ENCODE measurements at regions not wholly inside any gene's neighbourhood (a gene's known extent, or its start where the extent isn't known, plus 50 kb on each side); places are given as distances from the start of the nearest gene placed in this dataset.

- TF ChIP-seq REST (IDR thresholded peaks at IDR 0.05; ENCODE audit: low read depth) (no peak), EP300 (IDR thresholded peaks at IDR 0.05; ENCODE audit: borderline replicate concordance) (no peak), FOXM1 (IDR thresholded peaks at IDR 0.05; ENCODE audit: borderline replicate concordance, low read depth) (no peak), RAD21 (IDR thresholded peaks at IDR 0.05; ENCODE audit: low read depth) (no peak), CREB1 (IDR thresholded peaks at IDR 0.05; ENCODE audit: low read depth) (no peak), MAX (IDR thresholded peaks at IDR 0.05) (no peak), TAF1 (IDR thresholded peaks at IDR 0.05; ENCODE audit: low read depth) (no peak), TCF12 (IDR thresholded peaks at IDR 0.05; ENCODE audit: low read depth) (no peak), YY1 (IDR thresholded peaks at IDR 0.05; ENCODE audit: low read depth) (no peak), NFIC (IDR thresholded peaks at IDR 0.05) (no peak), EGR1 (IDR thresholded peaks at IDR 0.05) (no peak)
Measured at GRCh38 chr2:194616334-194616733, 1040.7 kb upstream of the SLC39A10 start.
